Neural cell (in vitro differentiated cells): ENCODE measurements at regions not wholly inside any gene's neighbourhood (a gene's known extent, or its start where the extent isn't known, plus 50 kb on each side); places are given as distances from the start of the nearest gene placed in this dataset.

Experiments used
- CTCF ChIP-seq: fragments of 450-650 bp; IDR thresholded peaks from 2 replicates; pipeline ENCODE4 v1.5.1; 2014; ENCODE audit warnings: antibody characterized with exemption, mild to moderate bottlenecking, moderate library complexity; ENCODE audit not compliant: poor library complexity, severe bottlenecking
- EZH2 ChIP-seq: fragments of 200-600, 300-800 bp; shearing (Covaris generic), sonication (generic); IDR thresholded peaks from 2 replicates; pipeline ENCODE4 v1.6.1; 2014; ENCODE audit warnings: antibody characterized with exemption, low read length, borderline replicate concordance, mild to moderate bottlenecking; ENCODE audit not compliant: insufficient read depth, poor library complexity, severe bottlenecking
- POLR2AphosphoS5 ChIP-seq: IDR thresholded peaks from 2 replicates; pipeline ENCODE4 v1.6.1; 2012
- SMC3 ChIP-seq: fragments of 450-650 bp; conservative IDR thresholded peaks from 2 replicates; pipeline ENCODE4 v1.6.1; 2014; ENCODE audit warnings: antibody characterized with exemption, mild to moderate bottlenecking, moderate library complexity; ENCODE audit not compliant: poor library complexity
- TAF1 ChIP-seq: IDR thresholded peaks from 2 replicates; pipeline ENCODE4 v1.6.1; 2012; ENCODE audit warnings: low read depth

GRCh38 chr1:193727850-193728249 lies 541.4 kb upstream of the B3GALT2 start:
- TF ChIP-seq CTCF, result no peak
- no peak for TF ChIP-seq POLR2AphosphoS5
- no peak for TF ChIP-seq TAF1
- TF ChIP-seq SMC3, result no peak
- no peak for TF ChIP-seq EZH2
